Nephron progenitor cell (in vitro differentiated cells): ENCODE measurements at regions not wholly inside any gene's neighbourhood (a gene's known extent, or its start where the extent isn't known, plus 50 kb on each side); places are given as distances from the start of the nearest gene placed in this dataset.
"Not testable (repeated sequence)": the region's sequence is repeated elsewhere in the genome, so short reads cannot be mapped to it uniquely, and the experiment has no call there.

ENCODE experiments used
- DNase-seq: peaks from one replicate; pipeline ENCODE4 v3.0.0; 2021
- H3K27ac Mint-ChIP-seq: 2 replicates; pipeline ENCODE4 v1.8.0; 2021; ENCODE audit warnings: mild to moderate bottlenecking, moderate library complexity, mixed read lengths
- H3K27me3 Mint-ChIP-seq: 2 replicates; pipeline ENCODE4 v1.8.0; 2021; ENCODE audit warnings: mild to moderate bottlenecking, low read depth, mixed read lengths; ENCODE audit not compliant: poor library complexity
- H3K36me3 Mint-ChIP-seq: 2 replicates; pipeline ENCODE4 v1.8.0; 2021; ENCODE audit warnings: low read depth, mixed read lengths
- H3K4me1 Mint-ChIP-seq: 2 replicates; pipeline ENCODE4 v1.8.0; 2021; ENCODE audit warnings: mixed read lengths
- H3K4me3 Mint-ChIP-seq: 2 replicates; pipeline ENCODE4 v1.8.0; 2021; ENCODE audit warnings: mild to moderate bottlenecking, moderate library complexity, mixed read lengths
- H3K9me3 Mint-ChIP-seq: 2 replicates; pipeline ENCODE4 v1.8.0; 2021; ENCODE audit warnings: mild to moderate bottlenecking, moderate library complexity, mixed read lengths
- TF ChIP-seq, protein P1 (sequence below): fragments of 200-600 bp; sonication (generic); IDR thresholded peaks from 2 replicates; pipeline ENCODE4 v1.5.0; 2021; ENCODE audit warnings: antibody characterized with exemption

DNA sequence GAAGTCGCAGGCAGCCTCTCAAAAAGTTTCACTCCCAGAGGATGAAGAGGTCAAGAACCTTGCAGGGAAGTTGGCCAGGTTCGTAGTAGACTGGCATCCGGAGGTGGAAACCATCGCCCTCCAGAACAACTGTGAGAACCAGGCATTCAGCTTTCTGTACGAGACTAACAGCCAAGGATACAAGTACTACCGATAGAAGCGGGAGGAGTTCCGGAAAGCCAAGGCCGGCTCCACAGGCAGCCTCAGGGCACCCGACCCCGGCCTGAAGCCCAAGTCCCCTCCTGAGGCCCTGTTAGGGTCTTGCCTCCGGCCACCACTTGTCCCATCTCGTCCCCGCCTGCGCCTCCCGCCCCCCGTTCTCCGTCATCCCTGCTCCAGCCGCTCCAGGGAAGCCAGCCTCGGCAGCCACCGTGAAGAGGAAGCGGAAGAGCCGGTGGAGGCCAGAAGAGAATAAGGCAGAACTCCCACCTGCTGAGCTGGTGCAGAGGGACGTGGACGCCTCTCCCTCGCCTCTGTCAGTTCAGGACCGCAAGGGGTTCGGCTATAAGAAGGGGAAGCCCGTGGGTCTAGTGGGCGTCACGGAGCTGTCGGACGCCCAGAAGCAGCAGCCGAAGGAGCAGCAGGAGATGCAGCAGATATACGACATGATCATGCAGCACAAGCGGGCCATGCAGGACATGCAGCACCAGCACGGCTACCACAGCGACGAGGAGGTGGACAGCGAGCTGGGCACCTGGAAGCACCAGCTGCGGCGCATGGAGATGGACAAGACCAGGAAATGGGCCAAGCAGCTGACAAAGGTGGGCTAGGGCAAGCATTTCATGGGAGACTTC lies 366.8 kb upstream of the ATXN7L3B start:
- Mint-ChIP-seq H3K4me3 (no peak overlapping the region), H3K27me3 (no peaks in the 10 kb centered on the region), H3K9me3 (peaks cover 7% of the 10 kb centered on the region), H3K36me3 (no peaks in the 10 kb centered on the region), H3K27ac (peak overlapping the region; percentile 48), H3K4me1 (no peaks in the 10 kb centered on the region)
- TF ChIP-seq, protein P1, sequence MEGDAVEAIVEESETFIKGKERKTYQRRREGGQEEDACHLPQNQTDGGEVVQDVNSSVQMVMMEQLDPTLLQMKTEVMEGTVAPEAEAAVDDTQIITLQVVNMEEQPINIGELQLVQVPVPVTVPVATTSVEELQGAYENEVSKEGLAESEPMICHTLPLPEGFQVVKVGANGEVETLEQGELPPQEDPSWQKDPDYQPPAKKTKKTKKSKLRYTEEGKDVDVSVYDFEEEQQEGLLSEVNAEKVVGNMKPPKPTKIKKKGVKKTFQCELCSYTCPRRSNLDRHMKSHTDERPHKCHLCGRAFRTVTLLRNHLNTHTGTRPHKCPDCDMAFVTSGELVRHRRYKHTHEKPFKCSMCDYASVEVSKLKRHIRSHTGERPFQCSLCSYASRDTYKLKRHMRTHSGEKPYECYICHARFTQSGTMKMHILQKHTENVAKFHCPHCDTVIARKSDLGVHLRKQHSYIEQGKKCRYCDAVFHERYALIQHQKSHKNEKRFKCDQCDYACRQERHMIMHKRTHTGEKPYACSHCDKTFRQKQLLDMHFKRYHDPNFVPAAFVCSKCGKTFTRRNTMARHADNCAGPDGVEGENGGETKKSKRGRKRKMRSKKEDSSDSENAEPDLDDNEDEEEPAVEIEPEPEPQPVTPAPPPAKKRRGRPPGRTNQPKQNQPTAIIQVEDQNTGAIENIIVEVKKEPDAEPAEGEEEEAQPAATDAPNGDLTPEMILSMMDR = no peak
- no peak for DNase-seq

DNA sequence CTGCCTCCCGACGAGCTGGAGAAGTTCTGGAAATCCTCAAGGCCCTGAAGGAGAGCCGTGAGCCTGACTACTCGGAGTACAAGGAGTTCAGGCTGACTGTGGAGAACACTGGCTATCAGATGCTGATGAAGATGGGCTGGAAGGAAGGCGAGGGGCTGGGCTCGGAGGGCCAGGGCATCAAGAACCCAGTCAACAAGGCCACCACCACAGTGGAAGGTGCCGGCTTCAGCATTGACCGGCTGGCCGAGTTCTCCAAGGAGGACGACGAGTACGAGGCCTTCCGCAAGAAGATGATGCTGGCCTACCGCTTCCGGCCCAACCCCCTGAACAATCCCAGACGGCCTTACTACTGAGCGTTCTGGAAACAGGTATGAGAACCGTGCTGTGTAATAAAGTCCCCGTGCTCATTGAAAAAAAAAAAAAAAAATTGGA lies 366.1 kb upstream of the ATXN7L3B start:
- DNase-seq = no peak
- Mint-ChIP-seq H3K27ac (no peak overlapping the region), H3K9me3 (peaks cover 7% of the 10 kb centered on the region), H3K4me3 (no peak overlapping the region), H3K4me1 (no peaks in the 10 kb centered on the region), H3K36me3 (no peaks in the 10 kb centered on the region), H3K27me3 (no peaks in the 10 kb centered on the region)
- TF ChIP-seq, protein P1 = no peak

DNA sequence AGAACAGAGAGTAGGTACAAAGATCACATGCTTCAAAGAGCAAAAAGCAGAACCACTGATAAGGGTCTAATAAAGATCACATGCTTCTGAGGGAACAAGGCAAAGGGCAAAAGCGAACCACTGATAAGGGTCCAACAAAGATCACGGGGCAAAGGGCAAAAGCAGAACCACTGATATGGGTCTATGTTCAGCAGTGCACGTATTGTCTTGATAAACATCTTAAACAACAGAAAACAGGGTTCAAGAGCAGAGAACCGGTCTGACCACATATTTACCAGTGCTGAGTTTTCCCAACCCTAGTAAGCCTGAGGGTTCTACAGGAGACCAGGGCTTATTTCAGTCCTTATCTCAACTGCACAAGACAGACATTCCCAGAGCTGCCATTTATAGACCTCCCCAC lies 362.7 kb upstream of the ATXN7L3B start:
- DNase-seq, H3K4me3 Mint-ChIP-seq, H3K9me3 Mint-ChIP-seq, H3K4me1 Mint-ChIP-seq, H3K27me3 Mint-ChIP-seq, H3K27ac Mint-ChIP-seq, H3K36me3 Mint-ChIP-seq: not testable (repeated sequence)

DNA sequence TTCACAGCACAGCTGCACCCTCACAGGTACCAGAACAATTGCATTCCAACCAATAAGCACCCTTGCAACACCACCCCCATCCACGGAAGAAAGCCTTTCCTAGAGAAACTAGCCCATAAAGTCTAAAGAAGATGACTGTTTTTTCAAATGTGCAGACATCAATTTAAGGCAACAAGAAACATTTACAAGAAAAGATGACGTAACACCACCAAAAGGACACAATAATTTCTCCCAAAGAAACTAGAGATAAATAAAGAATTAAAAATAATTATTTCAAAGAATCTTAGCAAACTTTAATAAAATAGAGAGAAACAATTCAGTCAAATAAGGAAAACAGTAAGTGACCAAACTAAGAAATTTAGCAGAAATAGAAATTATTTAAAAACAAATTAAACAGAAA lies 352.3 kb upstream of the ATXN7L3B start:
- H3K4me1 Mint-ChIP-seq = no peaks in the 10 kb centered on the region
- DNase-seq = no peak
- H3K27me3 Mint-ChIP-seq = no peaks in the 10 kb centered on the region
- TF ChIP-seq, protein P1 = no peak
- no peak overlapping the region for H3K4me3 Mint-ChIP-seq
- no peaks in the 10 kb centered on the region for H3K36me3 Mint-ChIP-seq
- H3K9me3 Mint-ChIP-seq = no peaks in the 10 kb centered on the region
- no peak overlapping the region for H3K27ac Mint-ChIP-seq

- Mint-ChIP-seq H3K9me3 (no peaks in the 10 kb centered on the region), H3K27ac (no peak overlapping the region), H3K27me3 (no peaks in the 10 kb centered on the region), H3K4me1 (no peaks in the 10 kb centered on the region), H3K36me3 (no peaks in the 10 kb centered on the region), H3K4me3 (no peak overlapping the region)
- TF ChIP-seq, protein P1 = no peak
- DNase-seq = no peak
Measured at GRCh38 chr12:74193191-74193590, 344.4 kb upstream of the ATXN7L3B start.

DNA sequence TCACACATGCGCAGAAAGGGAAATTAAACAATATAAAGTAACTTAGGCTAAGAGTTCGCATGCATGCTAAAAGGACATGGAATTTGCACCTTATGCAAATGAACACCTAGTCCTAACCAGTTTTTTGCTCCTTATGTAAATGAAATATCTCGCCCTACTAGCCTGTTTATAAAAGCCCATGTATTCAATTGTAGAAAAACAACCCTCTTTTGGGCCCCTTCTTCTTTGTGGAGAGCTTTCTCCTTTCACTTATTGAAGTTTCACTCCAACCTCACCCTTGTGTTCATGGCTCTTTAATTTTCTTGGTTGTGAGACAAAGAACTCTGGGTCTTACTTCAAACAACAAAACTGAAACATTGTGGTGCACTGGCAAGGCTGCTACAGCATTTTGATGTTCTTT lies 333.4 kb upstream of the ATXN7L3B start:
- H3K4me1 Mint-ChIP-seq = no peaks in the 10 kb centered on the region
- peaks cover 6% of the 10 kb centered on the region for H3K9me3 Mint-ChIP-seq
- no peak overlapping the region for H3K4me3 Mint-ChIP-seq
- TF ChIP-seq, protein P1 = no peak
- H3K36me3 Mint-ChIP-seq = no peaks in the 10 kb centered on the region
- H3K27ac Mint-ChIP-seq = no peak overlapping the region
- H3K27me3 Mint-ChIP-seq = no peaks in the 10 kb centered on the region
- DNase-seq = no peak
